MM.1S (cell line): ENCODE measurements at regions not wholly inside any gene's neighbourhood (a gene's known extent, or its start where the extent isn't known, plus 50 kb on each side); places are given as distances from the start of the nearest gene placed in this dataset.

Experiments
- DNase-seq: peaks from one replicate; pipeline ENCODE4 v3.0.0-alpha.2; 2015
- H2AFZ ChIP-seq: fragments of 300-600 bp; sonication (generic); 2 replicates; pipeline ENCODE4 v1.6.0; 2016; ENCODE audit warnings: antibody characterized with exemption, low read length
- H3F3A ChIP-seq: fragments of 300-600 bp; sonication (generic); 2 replicates; pipeline ENCODE4 v1.6.1; 2016; ENCODE audit warnings: mild to moderate bottlenecking, antibody characterized with exemption, low read length, moderate library complexity, mixed read lengths; ENCODE audit not compliant: insufficient read depth
- H3K27ac ChIP-seq: fragments of 300-600 bp; sonication (generic); 2 replicates; pipeline ENCODE4 v1.5.1; 2016; ENCODE audit warnings: mild to moderate bottlenecking, low read length
- H3K27me3 ChIP-seq: fragments of 300-600 bp; sonication (generic); replicated peaks from 2 replicates; pipeline ENCODE4 v1.6.0; 2016; ENCODE audit warnings: low read length; ENCODE audit not compliant: insufficient read depth
- H3K36me3 ChIP-seq: fragments of 300-600 bp; sonication (generic); replicated peaks from 2 replicates; pipeline ENCODE4 v1.6.1; 2016; ENCODE audit warnings: mild to moderate bottlenecking, low read length, mixed read lengths; ENCODE audit not compliant: insufficient read depth
- H3K4me1 ChIP-seq: fragments of 300-600 bp; sonication (generic); 2 replicates; pipeline ENCODE4 v1.6.1; 2016; ENCODE audit warnings: low read length, mixed read lengths
- H3K4me2 ChIP-seq: fragments of 300-600 bp; sonication (generic); 2 replicates; pipeline ENCODE4 v1.6.0; 2016; ENCODE audit warnings: low read depth, low read length
- H3K4me3 ChIP-seq: fragments of 300-600 bp; sonication (generic); 2 replicates; pipeline ENCODE4 v1.5.1; 2016; ENCODE audit warnings: low read length, mixed read lengths
- H3K79me2 ChIP-seq: fragments of 300-600 bp; sonication (generic); 2 replicates; pipeline ENCODE4 v1.6.1; 2016; ENCODE audit warnings: mixed run types, low read length, mixed read lengths
- H3K9ac ChIP-seq: fragments of 300-600 bp; sonication (generic); 2 replicates; pipeline ENCODE4 v1.6.1; 2016; ENCODE audit warnings: low read length, mixed read lengths
- H3K9me2 ChIP-seq: fragments of 300-600 bp; sonication (generic); replicated peaks from 2 replicates; pipeline ENCODE4 v1.6.1; 2016; ENCODE audit warnings: mild to moderate bottlenecking, low read length, mixed read lengths; ENCODE audit not compliant: insufficient read depth
- H3K9me3 ChIP-seq: fragments of 300-600 bp; sonication (generic); replicated peaks from 2 replicates; pipeline ENCODE4 v1.6.1; 2016; ENCODE audit warnings: mild to moderate bottlenecking, low read length, mixed read lengths; ENCODE audit not compliant: insufficient read depth
- H4K20me1 ChIP-seq: fragments of 300-600 bp; sonication (generic); 2 replicates; pipeline ENCODE4 v1.6.1; 2016; ENCODE audit warnings: mild to moderate bottlenecking, low read length, moderate library complexity, mixed read lengths; ENCODE audit not compliant: insufficient read depth
- EZH2 ChIP-seq: fragments of 300-600 bp; sonication (generic); optimal IDR thresholded peaks from 2 replicates; pipeline ENCODE3; 2017; ENCODE audit warnings: low read depth, mild to moderate bottlenecking, antibody characterized with exemption, low read length, mixed read lengths
- EZH2phosphoT487 ChIP-seq: fragments of 300-600 bp; sonication (generic); IDR thresholded peaks from 2 replicates; pipeline ENCODE4 v1.6.1; 2018; ENCODE audit warnings: antibody characterized with exemption, low read length
- TF ChIP-seq, protein P1 (sequence below): fragments of 300-600 bp; sonication (generic); IDR thresholded peaks from 2 replicates; pipeline ENCODE4 v1.5.1; 2016; ENCODE audit warnings: antibody characterized with exemption, low read length, mixed read lengths

- Histone ChIP-seq H3K79me2 (no peaks in the 10 kb centered on the region), H3K4me2 (no peak overlapping the region), H3K4me1 (no peaks in the 10 kb centered on the region), H3K27ac (no peak overlapping the region), H3K9ac (no peak overlapping the region), H3K9me2 (no peaks in the 10 kb centered on the region), H4K20me1 (no peaks in the 10 kb centered on the region), H3K4me3 (no peak overlapping the region), H3K9me3 (no peaks in the 10 kb centered on the region), H2AFZ (no peak overlapping the region), H3K36me3 (no peaks in the 10 kb centered on the region), H3F3A (no peaks in the 10 kb centered on the region), H3K27me3 (no peaks in the 10 kb centered on the region)
- no peak for TF ChIP-seq EZH2
- TF ChIP-seq, protein P1, sequence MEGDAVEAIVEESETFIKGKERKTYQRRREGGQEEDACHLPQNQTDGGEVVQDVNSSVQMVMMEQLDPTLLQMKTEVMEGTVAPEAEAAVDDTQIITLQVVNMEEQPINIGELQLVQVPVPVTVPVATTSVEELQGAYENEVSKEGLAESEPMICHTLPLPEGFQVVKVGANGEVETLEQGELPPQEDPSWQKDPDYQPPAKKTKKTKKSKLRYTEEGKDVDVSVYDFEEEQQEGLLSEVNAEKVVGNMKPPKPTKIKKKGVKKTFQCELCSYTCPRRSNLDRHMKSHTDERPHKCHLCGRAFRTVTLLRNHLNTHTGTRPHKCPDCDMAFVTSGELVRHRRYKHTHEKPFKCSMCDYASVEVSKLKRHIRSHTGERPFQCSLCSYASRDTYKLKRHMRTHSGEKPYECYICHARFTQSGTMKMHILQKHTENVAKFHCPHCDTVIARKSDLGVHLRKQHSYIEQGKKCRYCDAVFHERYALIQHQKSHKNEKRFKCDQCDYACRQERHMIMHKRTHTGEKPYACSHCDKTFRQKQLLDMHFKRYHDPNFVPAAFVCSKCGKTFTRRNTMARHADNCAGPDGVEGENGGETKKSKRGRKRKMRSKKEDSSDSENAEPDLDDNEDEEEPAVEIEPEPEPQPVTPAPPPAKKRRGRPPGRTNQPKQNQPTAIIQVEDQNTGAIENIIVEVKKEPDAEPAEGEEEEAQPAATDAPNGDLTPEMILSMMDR = no peak
- TF ChIP-seq EZH2phosphoT487 = no peak
- no peak for DNase-seq
Measured at GRCh38 chr15:31554261-31554660, 227.6 kb downstream of the KLF13 start.

DNA sequence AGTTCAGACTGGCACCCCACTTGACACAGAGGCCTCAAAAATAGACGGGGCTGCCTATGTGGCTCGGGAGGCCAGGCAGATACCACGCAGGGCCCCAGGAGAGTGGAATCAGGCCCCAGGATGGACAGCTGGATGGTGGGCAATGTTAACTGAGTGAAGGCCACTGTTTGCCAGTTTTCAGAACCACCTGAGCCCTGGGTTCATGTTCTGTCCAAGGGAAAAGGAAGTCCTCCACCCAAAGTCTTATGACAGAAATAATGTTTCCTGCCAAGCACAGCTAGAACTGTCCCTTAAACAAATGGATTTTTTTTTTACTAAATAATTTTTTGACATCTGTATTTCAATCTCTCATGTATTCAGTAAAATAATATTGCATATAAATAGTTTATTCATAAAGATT is 228.4 kb downstream of the KLF13 start:
- no peaks in the 10 kb centered on the region for H3K9me2 ChIP-seq
- H3K79me2 ChIP-seq = no peaks in the 10 kb centered on the region
- no peak overlapping the region for H2AFZ ChIP-seq
- DNase-seq = no peak
- no peaks in the 10 kb centered on the region for H3F3A ChIP-seq
- no peak overlapping the region for H3K4me3 ChIP-seq
- no peaks in the 10 kb centered on the region for H3K36me3 ChIP-seq
- no peaks in the 10 kb centered on the region for H4K20me1 ChIP-seq
- H3K27me3 ChIP-seq = no peaks in the 10 kb centered on the region
- no peak overlapping the region for H3K4me2 ChIP-seq
- H3K9ac ChIP-seq = no peak overlapping the region
- TF ChIP-seq, protein P1 = no peak
- no peak for TF ChIP-seq EZH2
- TF ChIP-seq EZH2phosphoT487 = no peak
- H3K9me3 ChIP-seq = no peaks in the 10 kb centered on the region
- no peak overlapping the region for H3K27ac ChIP-seq
- H3K4me1 ChIP-seq = no peaks in the 10 kb centered on the region

DNA sequence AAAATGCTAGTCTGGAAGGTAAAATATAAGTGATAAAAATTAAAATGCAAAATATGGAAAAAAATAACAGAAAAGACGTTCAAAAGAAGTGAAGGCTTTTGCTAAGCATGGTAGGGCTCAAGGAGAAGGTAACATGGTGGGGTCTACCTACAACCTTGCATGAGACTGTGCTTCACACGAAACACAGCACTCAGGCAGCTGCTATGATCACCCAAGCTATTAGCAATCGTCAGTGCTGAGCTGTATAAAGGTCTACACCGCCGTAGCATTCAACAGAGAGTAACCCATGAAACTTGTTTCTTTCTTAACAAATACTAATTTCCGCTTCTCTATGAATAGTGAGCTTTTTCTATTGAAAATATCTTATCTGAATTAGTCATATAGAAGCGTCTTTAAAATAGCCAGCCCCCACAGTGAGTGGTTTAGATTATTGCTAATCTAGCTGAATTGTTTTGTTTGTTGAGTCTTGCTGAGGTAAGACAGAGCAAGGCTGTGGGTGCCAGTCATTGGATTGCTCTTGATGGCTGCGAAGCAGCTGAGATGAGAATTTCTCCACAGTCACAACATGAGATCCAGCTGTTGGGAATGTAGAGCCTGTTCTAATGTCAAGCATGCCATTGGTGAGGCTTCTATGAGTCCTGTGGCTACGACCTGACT is 230.0 kb downstream of the KLF13 start:
- no peaks in the 10 kb centered on the region for H3F3A ChIP-seq
- H3K4me3 ChIP-seq = no peak overlapping the region
- no peaks in the 10 kb centered on the region for H3K36me3 ChIP-seq
- no peaks in the 10 kb centered on the region for H3K4me1 ChIP-seq
- no peak overlapping the region for H3K4me2 ChIP-seq
- H3K9ac ChIP-seq = no peak overlapping the region
- H3K27ac ChIP-seq = no peak overlapping the region
- no peaks in the 10 kb centered on the region for H3K9me2 ChIP-seq
- H3K27me3 ChIP-seq = no peaks in the 10 kb centered on the region
- H2AFZ ChIP-seq = no peak overlapping the region
- TF ChIP-seq EZH2 (no peak), EZH2phosphoT487 (no peak)
- TF ChIP-seq, protein P1 = no peak
- H3K9me3 ChIP-seq = no peaks in the 10 kb centered on the region
- no peaks in the 10 kb centered on the region for H3K79me2 ChIP-seq
- DNase-seq = no peak
- H4K20me1 ChIP-seq = no peaks in the 10 kb centered on the region
